Spleen (tissue), 7 donors: ENCODE measurements at regions not wholly inside any gene's neighbourhood (a gene's known extent, or its start where the extent isn't known, plus 50 kb on each side); places are given as distances from the start of the nearest gene placed in this dataset.

Experiments
- POLR2A ChIP-seq, 3 donors: fragments of 450-650 bp; IDR thresholded peaks; one replicate each; pipeline ENCODE4 v1.5.1; 2017; ENCODE audit warnings: antibody characterized with exemption in 3 of 3, mild to moderate bottlenecking in 1 of 3
- POLR2AphosphoS5 ChIP-seq, 3 donors: sonication (generic); formaldehyde crosslinking; IDR thresholded peaks; one replicate each; pipeline ENCODE4 v1.5.1; 2017; ENCODE audit warnings: antibody characterized with exemption in 3 of 3
- TF ChIP-seq, protein P1 (sequence below), 11 experiments: fragments of 200-600 bp in 7 of 11; fragments of 450-650 bp in 4 of 11; sonication (generic) in 4 of 11; IDR thresholded peaks in 8 of 11; conservative IDR thresholded peaks in 3 of 11; 1 replicate in 7 of 11; 2 replicates in 4 of 11; pipeline versions ENCODE4 v1.4.0 to v1.8.0; 2016 to 2021; ENCODE audit warnings: antibody characterized with exemption in 11 of 11, inconsistent platforms in 4 of 11, mild to moderate bottlenecking in 1 of 11
- donor health status: DM: no; HTN: no; CAD: no; lungs with moderate emphysema.
- donor health status: DM: no; HTN: no; CAD: no.
- donor health status: DM: no; HTN: no; CAD: no.

DNA sequence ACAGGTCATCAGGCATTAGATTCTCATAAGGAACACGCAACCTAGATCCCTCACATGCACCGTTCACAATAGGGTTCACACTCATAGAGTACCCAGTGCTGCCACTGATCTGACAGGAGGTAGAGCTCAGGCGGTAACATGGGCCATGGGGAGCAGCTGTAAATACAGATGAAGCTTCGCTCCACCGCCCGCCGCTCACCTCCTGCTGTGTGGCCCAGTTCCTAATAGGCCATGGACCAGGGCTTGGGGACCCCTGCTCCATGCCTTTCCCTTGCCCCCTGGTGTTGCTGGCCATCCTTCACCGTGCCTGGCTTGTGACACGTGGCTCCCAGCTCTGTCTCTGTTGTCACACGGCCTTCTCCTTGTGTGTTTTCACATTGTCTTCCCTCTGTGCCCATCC is 171.1 kb upstream of the JARID2 start:
- TF ChIP-seq, protein P1, sequence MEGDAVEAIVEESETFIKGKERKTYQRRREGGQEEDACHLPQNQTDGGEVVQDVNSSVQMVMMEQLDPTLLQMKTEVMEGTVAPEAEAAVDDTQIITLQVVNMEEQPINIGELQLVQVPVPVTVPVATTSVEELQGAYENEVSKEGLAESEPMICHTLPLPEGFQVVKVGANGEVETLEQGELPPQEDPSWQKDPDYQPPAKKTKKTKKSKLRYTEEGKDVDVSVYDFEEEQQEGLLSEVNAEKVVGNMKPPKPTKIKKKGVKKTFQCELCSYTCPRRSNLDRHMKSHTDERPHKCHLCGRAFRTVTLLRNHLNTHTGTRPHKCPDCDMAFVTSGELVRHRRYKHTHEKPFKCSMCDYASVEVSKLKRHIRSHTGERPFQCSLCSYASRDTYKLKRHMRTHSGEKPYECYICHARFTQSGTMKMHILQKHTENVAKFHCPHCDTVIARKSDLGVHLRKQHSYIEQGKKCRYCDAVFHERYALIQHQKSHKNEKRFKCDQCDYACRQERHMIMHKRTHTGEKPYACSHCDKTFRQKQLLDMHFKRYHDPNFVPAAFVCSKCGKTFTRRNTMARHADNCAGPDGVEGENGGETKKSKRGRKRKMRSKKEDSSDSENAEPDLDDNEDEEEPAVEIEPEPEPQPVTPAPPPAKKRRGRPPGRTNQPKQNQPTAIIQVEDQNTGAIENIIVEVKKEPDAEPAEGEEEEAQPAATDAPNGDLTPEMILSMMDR (IDR thresholded peaks at IDR 0.05 in 8 of 11, conservative IDR thresholded peaks at IDR 0.05 in 3 of 11), result no peak
- TF ChIP-seq POLR2AphosphoS5 (IDR thresholded peaks at IDR 0.05), result no peak
- TF ChIP-seq POLR2A (IDR thresholded peaks at IDR 0.05), result no peak
